ENCODE measurements at regions not wholly inside any gene's neighbourhood (a gene's known extent, or its start where the extent isn't known, plus 50 kb on each side); places are given as distances from the start of the nearest gene placed in this dataset.

- TF ChIP-seq GATA3 (IDR thresholded peaks at IDR 0.05; ENCODE audit: low read depth, low read length) (no peak), GATA2 (IDR thresholded peaks at IDR 0.05; ENCODE audit: low read depth, low read length) (no peak)
Observed at GRCh38 chr16:87076950-87077749, 240.0 kb downstream of the C16orf95 start.

- TF ChIP-seq GATA2 (IDR thresholded peaks at IDR 0.05; ENCODE audit: low read depth, low read length) (no peak), GATA3 (IDR thresholded peaks at IDR 0.05; ENCODE audit: low read depth, low read length) (no peak)
Observed at GRCh38 chr16:87077750-87078127, 239.5 kb downstream of the C16orf95 start.

- TF ChIP-seq GATA2 (IDR thresholded peaks at IDR 0.05; ENCODE audit: low read depth, low read length) (no peak), GATA3 (IDR thresholded peaks at IDR 0.05; ENCODE audit: low read depth, low read length) (no peak)
Observed at GRCh38 chr16:87080571-87081167, 236.5 kb downstream of the C16orf95 start.

- TF ChIP-seq GATA3 (IDR thresholded peaks at IDR 0.05; ENCODE audit: low read depth, low read length): no peak
- TF ChIP-seq GATA2 (IDR thresholded peaks at IDR 0.05; ENCODE audit: low read depth, low read length): no peak
Observed at GRCh38 chr16:87085441-87085840, 231.8 kb downstream of the C16orf95 start.

- no peak for TF ChIP-seq GATA2 (IDR thresholded peaks at IDR 0.05; ENCODE audit: low read depth, low read length)
- TF ChIP-seq GATA3 (IDR thresholded peaks at IDR 0.05; ENCODE audit: low read depth, low read length): no peak
Observed at GRCh38 chr16:87086156-87086555, 231.0 kb downstream of the C16orf95 start.

GRCh38 chr16:87086575-87086974 is 230.6 kb downstream of the C16orf95 start:
- no peak for TF ChIP-seq GATA2 (IDR thresholded peaks at IDR 0.05; ENCODE audit: low read depth, low read length)
- no peak for TF ChIP-seq GATA3 (IDR thresholded peaks at IDR 0.05; ENCODE audit: low read depth, low read length)

- TF ChIP-seq GATA3 (IDR thresholded peaks at IDR 0.05; ENCODE audit: low read depth, low read length) (no peak), GATA2 (IDR thresholded peaks at IDR 0.05; ENCODE audit: low read depth, low read length) (no peak)
Observed at GRCh38 chr16:87092958-87093357, 224.2 kb downstream of the C16orf95 start.

GRCh38 chr16:87093804-87094555 is 223.2 kb downstream of the C16orf95 start:
- TF ChIP-seq GATA3 (IDR thresholded peaks at IDR 0.05; ENCODE audit: low read depth, low read length): no peak

- TF ChIP-seq GATA3 (IDR thresholded peaks at IDR 0.05; ENCODE audit: low read depth, low read length) (no peak), GATA2 (IDR thresholded peaks at IDR 0.05; ENCODE audit: low read depth, low read length) (no peak)
Observed at GRCh38 chr16:87094556-87094865, 222.7 kb downstream of the C16orf95 start.

- TF ChIP-seq GATA2 (IDR thresholded peaks at IDR 0.05; ENCODE audit: low read depth, low read length) (no peak), GATA3 (IDR thresholded peaks at IDR 0.05; ENCODE audit: low read depth, low read length) (no peak)
Observed at GRCh38 chr16:87095271-87095670, 221.9 kb downstream of the C16orf95 start.

GRCh38 chr16:87096746-87097333 is 220.4 kb downstream of the C16orf95 start:
- TF ChIP-seq GATA2 (IDR thresholded peaks at IDR 0.05; ENCODE audit: low read depth, low read length) (no peak), GATA3 (IDR thresholded peaks at IDR 0.05; ENCODE audit: low read depth, low read length) (no peak)

- TF ChIP-seq GATA2 (IDR thresholded peaks at IDR 0.05; ENCODE audit: low read depth, low read length) (no peak), GATA3 (IDR thresholded peaks at IDR 0.05; ENCODE audit: low read depth, low read length) (no peak)
Observed at GRCh38 chr16:87098361-87098760, 218.8 kb downstream of the C16orf95 start.

GRCh38 chr16:87098976-87099720 is 218.0 kb downstream of the C16orf95 start:
- no peak for TF ChIP-seq GATA2 (IDR thresholded peaks at IDR 0.05; ENCODE audit: low read depth, low read length)
- no peak for TF ChIP-seq GATA3 (IDR thresholded peaks at IDR 0.05; ENCODE audit: low read depth, low read length)
